ENCODE measurements at regions not wholly inside any gene's neighbourhood (a gene's known extent, or its start where the extent isn't known, plus 50 kb on each side); places are given as distances from the start of the nearest gene placed in this dataset.

GRCh38 chr2:19525313-19525712 is 166.9 kb upstream of the OSR1 start:
- Histone ChIP-seq H3K27me3 (replicated peaks; ENCODE audit: control insufficient read depth, insufficient read depth, low read length) (no peaks in the 10 kb centered on the region; the same call in 1 of the 2 replicates), H3K36me3 (ENCODE audit: control insufficient read depth, insufficient read depth, low read length) (no peaks in the 10 kb centered on the region), H3K4me3 (replicated peaks; ENCODE audit: low read depth, low read length) (no peak overlapping the region)
- no peak for TF ChIP-seq CTCF (IDR thresholded peaks at IDR 0.05; ENCODE audit: insufficient read depth, low read length, poor library complexity, severe bottlenecking)
- no peak for DNase-seq (ENCODE audit: extremely low read depth, insufficient read length)

- no peak overlapping the region for H3K4me3 ChIP-seq (replicated peaks; ENCODE audit: low read depth, low read length)
- no peak for TF ChIP-seq CTCF (IDR thresholded peaks at IDR 0.05; ENCODE audit: insufficient read depth, low read length, poor library complexity, severe bottlenecking)
- H3K27me3 ChIP-seq (replicated peaks; ENCODE audit: control insufficient read depth, insufficient read depth, low read length) = no peaks in the 10 kb centered on the region
- H3K36me3 ChIP-seq (ENCODE audit: control insufficient read depth, insufficient read depth, low read length) = no peaks in the 10 kb centered on the region
- no peak for DNase-seq (ENCODE audit: extremely low read depth, insufficient read length)
Measured at GRCh38 chr2:19519045-19519444, 160.6 kb upstream of the OSR1 start.

GRCh38 chr2:19507137-19507536 is 148.7 kb upstream of the OSR1 start:
- no peak for DNase-seq (ENCODE audit: extremely low read depth, insufficient read length)
- Histone ChIP-seq H3K36me3 (ENCODE audit: control insufficient read depth, insufficient read depth, low read length) (no peaks in the 10 kb centered on the region), H3K4me3 (replicated peaks; ENCODE audit: low read depth, low read length) (no peak overlapping the region), H3K27me3 (replicated peaks; ENCODE audit: control insufficient read depth, insufficient read depth, low read length) (no peaks in the 10 kb centered on the region)
- TF ChIP-seq CTCF (IDR thresholded peaks at IDR 0.05; ENCODE audit: insufficient read depth, low read length, poor library complexity, severe bottlenecking) = no peak

DNA sequence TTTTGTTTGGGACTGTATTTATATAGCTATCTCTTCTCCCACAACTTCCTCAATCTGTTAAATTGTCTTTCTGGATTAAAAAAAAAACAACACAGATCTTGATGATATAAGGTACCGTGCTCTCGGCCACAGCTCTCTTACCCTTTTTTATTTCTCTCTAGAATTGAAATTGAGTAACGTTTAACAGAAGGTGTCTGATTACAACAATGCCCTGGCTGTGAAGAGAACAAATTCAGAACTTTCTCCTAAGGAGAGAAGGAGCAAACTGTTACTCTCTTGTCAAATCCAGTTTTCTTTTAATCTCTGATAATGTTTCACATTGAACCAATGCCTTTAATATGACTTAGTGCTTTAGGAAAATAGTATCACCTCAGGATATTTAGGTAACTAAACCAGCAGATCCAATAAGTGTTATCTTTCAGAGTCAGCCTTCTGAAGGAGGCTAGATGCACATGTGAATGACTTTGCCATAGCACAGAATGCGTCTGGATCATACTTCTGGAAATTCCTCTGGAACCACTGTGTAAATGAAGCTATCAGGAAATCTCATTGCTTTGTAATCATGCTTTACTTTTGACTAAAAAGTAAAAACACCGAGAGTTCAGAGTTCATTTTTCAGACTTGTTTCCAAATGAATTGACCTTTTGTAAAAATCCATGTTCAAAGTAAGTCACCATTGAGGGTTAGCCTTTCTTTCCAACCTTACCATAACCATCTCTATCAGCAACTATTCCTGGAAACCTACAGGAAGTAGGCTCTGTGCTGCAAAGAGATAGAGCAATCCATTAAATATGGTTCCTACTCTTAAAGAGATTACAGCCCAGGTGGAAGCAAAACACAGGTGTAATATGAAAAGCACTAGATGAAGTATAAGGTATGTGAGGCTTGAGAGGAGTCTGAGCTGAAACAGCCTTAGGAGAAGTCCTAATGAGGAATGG is 147.0 kb upstream of the OSR1 start:
- Histone ChIP-seq H3K4me3 (replicated peaks; ENCODE audit: low read depth, low read length) (no peak overlapping the region), H3K27me3 (replicated peaks; ENCODE audit: control insufficient read depth, insufficient read depth, low read length) (no peaks in the 10 kb centered on the region), H3K36me3 (ENCODE audit: control insufficient read depth, insufficient read depth, low read length) (no peaks in the 10 kb centered on the region)
- TF ChIP-seq CTCF (IDR thresholded peaks at IDR 0.05; ENCODE audit: insufficient read depth, low read length, poor library complexity, severe bottlenecking) = no peak
- DNase-seq (ENCODE audit: extremely low read depth, insufficient read length) = no peak

- no peak overlapping the region for H3K4me3 ChIP-seq (replicated peaks; ENCODE audit: low read depth, low read length)
- no peaks in the 10 kb centered on the region for H3K36me3 ChIP-seq (ENCODE audit: control insufficient read depth, insufficient read depth, low read length)
- H3K27me3 ChIP-seq (replicated peaks; ENCODE audit: control insufficient read depth, insufficient read depth, low read length) = no peaks in the 10 kb centered on the region
- no peak for DNase-seq (ENCODE audit: extremely low read depth, insufficient read length)
- no peak for TF ChIP-seq CTCF (IDR thresholded peaks at IDR 0.05; ENCODE audit: insufficient read depth, low read length, poor library complexity, severe bottlenecking)
Measured at GRCh38 chr2:19504400-19505198, 146.2 kb upstream of the OSR1 start.
